Naive thymus-derived CD4-positive, alpha-beta T cell (primary cell): ENCODE measurements at regions not wholly inside any gene's neighbourhood (a gene's known extent, or its start where the extent isn't known, plus 50 kb on each side); places are given as distances from the start of the nearest gene placed in this dataset.

ENCODE experiments used
- ATAC-seq: fragments of 150-1000 bp; cut with Tn5 transposase; 2 replicates; pipeline ENCODE4 v1.10.0; 2021; ENCODE audit warnings: mild to moderate bottlenecking, moderate library complexity
- CTCF ChIA-PET: fragments of 350-600 bp; sonication (Branson Sonifier 250); formaldehyde crosslinking; loops from one replicate; lab custom pipeline; 2021; ENCODE audit warnings: antibody characterized with exemption; lab: Charles Lee
- POLR2A ChIA-PET: fragments of 350-600 bp; sonication (Branson Sonifier 250); formaldehyde crosslinking; loops from one replicate; lab custom pipeline; 2021; ENCODE audit warnings: antibody characterized with exemption, inconsistent platforms; lab: Charles Lee
- DNase-seq, 9 donors: peaks; one replicate each; pipeline versions ENCODE4 v3.0.0 to v3.0.0-alpha.2; 2020 to 2022; ENCODE audit warnings: mixed read lengths in 1 of 9
- H3K27ac ChIP-seq: one replicate; pipeline ENCODE4 v1.7.0; 2013; ENCODE audit warnings: mild to moderate bottlenecking, low read depth, low read length, moderate library complexity
- H3K27me3 ChIP-seq, 2 donors: one replicate each; pipeline ENCODE4 v1.7.0; 2013; ENCODE audit warnings: low read length in 2 of 2, mild to moderate bottlenecking in 2 of 2, moderate library complexity in 2 of 2; ENCODE audit not compliant: control insufficient read depth in 2 of 2, insufficient read depth in 2 of 2
- H3K36me3 ChIP-seq, 3 experiments: 1 replicate in 2 of 3; 2 replicates in 1 of 3; pipeline ENCODE4 v1.7.0; 2013; ENCODE audit warnings: low read length in 3 of 3, mild to moderate bottlenecking in 3 of 3, moderate library complexity in 1 of 3; ENCODE audit not compliant: insufficient read depth in 3 of 3, control insufficient read depth in 2 of 3
- H3K4me1 ChIP-seq, 2 donors: one replicate each; pipeline ENCODE4 v1.7.0; 2013; ENCODE audit warnings: low read length in 2 of 2, mild to moderate bottlenecking in 2 of 2, moderate library complexity in 1 of 2; ENCODE audit not compliant: control insufficient read depth in 2 of 2, insufficient read depth in 2 of 2
- H3K4me3 ChIP-seq: 2 replicates; pipeline ENCODE4 v1.7.0; 2013; ENCODE audit warnings: mild to moderate bottlenecking, low read length
- H3K9me3 ChIP-seq, 3 experiments: 1 replicate in 2 of 3; 2 replicates in 1 of 3; pipeline ENCODE4 v1.7.0; 2013; ENCODE audit warnings: low read length in 3 of 3; ENCODE audit not compliant: control insufficient read depth in 2 of 3
- H3K27ac Mint-ChIP-seq, 9 donors: one replicate each; pipeline ENCODE4 v1.8.0; 2020 to 2022; ENCODE audit warnings: mixed read lengths in 9 of 9, mild to moderate bottlenecking in 8 of 9, moderate library complexity in 5 of 9, inconsistent platforms in 2 of 9
- H3K27me3 Mint-ChIP-seq, 5 donors: one replicate each; pipeline ENCODE4 v1.8.0; 2021 to 2022; ENCODE audit warnings: mixed read lengths in 5 of 5, mild to moderate bottlenecking in 1 of 5
- H3K36me3 Mint-ChIP-seq, 5 donors: one replicate each; pipeline ENCODE4 v1.8.0; 2020 to 2022; ENCODE audit warnings: mixed read lengths in 5 of 5, mild to moderate bottlenecking in 3 of 5, inconsistent platforms in 1 of 5
- H3K4me1 Mint-ChIP-seq, 7 donors: one replicate each; pipeline ENCODE4 v1.8.0; 2020 to 2022; ENCODE audit warnings: mixed read lengths in 7 of 7, mild to moderate bottlenecking in 3 of 7, inconsistent platforms in 1 of 7
- H3K4me3 Mint-ChIP-seq, 10 donors: one replicate each; pipeline ENCODE4 v1.8.0; 2020 to 2022; ENCODE audit warnings: mild to moderate bottlenecking in 10 of 10, mixed read lengths in 10 of 10, moderate library complexity in 6 of 10, inconsistent platforms in 2 of 10
- H3K9me3 Mint-ChIP-seq, 11 donors: one replicate each; pipeline ENCODE4 v1.8.0; 2020 to 2022; ENCODE audit warnings: mixed read lengths in 11 of 11, mild to moderate bottlenecking in 4 of 11, inconsistent platforms in 1 of 11, moderate library complexity in 1 of 11
- intact Hi-C, 2 donors: fragments of 100-400 bp; cut with micrococcal nuclease; formaldehyde crosslinking; loops; one replicate each; pipeline ENCODE4 v1.15.1; 2023

DNA sequence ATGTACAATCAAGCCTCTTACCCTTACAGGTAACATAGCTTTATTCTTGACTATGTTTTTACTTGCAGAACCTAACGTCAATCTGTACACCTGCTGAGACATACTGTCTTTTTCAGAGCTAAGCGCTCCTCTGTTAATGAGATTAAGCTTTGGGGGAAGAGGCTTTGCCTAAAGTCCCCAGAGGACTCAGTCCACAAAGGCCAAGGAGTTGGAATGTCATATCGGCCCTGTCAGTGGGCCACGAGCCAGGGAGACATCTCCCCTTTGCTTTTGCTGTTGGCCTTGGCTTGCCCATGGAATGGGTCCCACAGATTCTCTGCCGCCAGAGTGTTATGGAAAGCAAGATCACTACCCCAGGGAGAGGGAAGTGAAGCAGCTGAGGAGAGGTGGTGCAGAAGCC, 64.1 kb upstream of the SOX4 start:
- no peaks in the 10 kb centered on the region for H3K9me3 Mint-ChIP-seq
- no peak for DNase-seq
- ATAC-seq = no peak
- Histone ChIP-seq H3K9me3 (no peaks in the 10 kb centered on the region), H3K4me3 (no peak overlapping the region), H3K4me1 (no peaks in the 10 kb centered on the region), H3K27me3 (no peaks in the 10 kb centered on the region), H3K36me3 (no peaks in the 10 kb centered on the region), H3K27ac (no peak overlapping the region)
- no peak overlapping the region for H3K4me3 Mint-ChIP-seq
- H3K36me3 Mint-ChIP-seq = no peaks in the 10 kb centered on the region
- no peak overlapping the region for H3K27ac Mint-ChIP-seq
- ChIA-PET CTCF (no interaction called here), POLR2A (no interaction called here)
- no peaks in the 10 kb centered on the region for H3K4me1 Mint-ChIP-seq
- peaks cover 0 to 15% (median 5%) of the 10 kb centered on the region in 5 donors for H3K27me3 Mint-ChIP-seq
- intact Hi-C loops = loop anchor here in 1 of 2 donors (5.0 kb wide), 1 partner anchor 58 kb away; no protein-coding TSS in a partner anchor

DNA sequence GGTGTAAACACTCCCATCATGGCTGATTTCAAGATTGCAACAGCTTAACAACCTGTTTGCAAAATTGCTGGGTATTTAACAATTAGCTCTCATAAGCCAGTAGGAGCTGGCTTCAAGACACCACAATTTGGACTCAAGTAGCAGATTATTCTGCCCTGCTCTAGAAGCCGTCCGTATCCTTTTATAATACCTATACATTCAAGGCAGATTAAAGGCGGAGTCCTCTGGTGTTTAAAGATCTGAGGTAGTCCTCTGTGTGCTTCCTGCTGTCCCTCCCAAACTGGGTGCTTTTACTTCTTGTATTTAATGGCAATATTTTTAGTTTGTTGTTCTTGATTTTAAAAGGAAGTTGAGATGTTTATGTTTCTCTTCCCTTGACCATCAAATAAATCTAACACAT, 62.2 kb upstream of the SOX4 start:
- POLR2A ChIA-PET = no interaction called here
- Histone ChIP-seq H3K9me3 (no peaks in the 10 kb centered on the region), H3K27ac (no peak overlapping the region), H3K4me3 (no peak overlapping the region), H3K4me1 (no peaks in the 10 kb centered on the region), H3K36me3 (no peaks in the 10 kb centered on the region), H3K27me3 (no peaks in the 10 kb centered on the region)
- Mint-ChIP-seq H3K4me1 (no peaks in the 10 kb centered on the region), H3K27me3 (peaks cover 0 to 15% (median 5%) of the 10 kb centered on the region in 5 donors), H3K4me3 (no peak overlapping the region), H3K27ac (no peak overlapping the region), H3K9me3 (peaks cover 0 to 5% (median 0%) of the 10 kb centered on the region in 11 donors), H3K36me3 (no peaks in the 10 kb centered on the region)
- ATAC-seq (no peak), DNase-seq (no peak)
- CTCF ChIA-PET = no interaction called here
- intact Hi-C loops = no loop called here

DNA sequence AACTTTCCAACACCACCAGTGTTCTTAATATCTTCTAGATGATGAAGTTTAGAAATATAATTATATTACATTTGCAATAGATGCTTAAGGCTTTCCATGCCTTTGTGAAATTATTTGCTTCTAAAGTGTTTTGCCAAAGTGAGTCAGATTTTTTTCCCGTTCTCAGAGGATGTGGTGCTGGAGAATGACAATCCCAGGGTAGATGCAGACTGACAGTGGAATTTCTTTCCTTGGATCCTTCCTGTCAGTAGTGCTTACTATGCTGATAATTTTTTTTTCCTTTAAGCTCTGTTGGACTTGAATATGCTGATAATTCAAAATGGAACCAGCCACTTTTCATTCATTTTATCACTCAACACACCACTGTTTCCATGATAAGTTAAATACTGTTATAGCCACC, 59.9 kb upstream of the SOX4 start:
- Histone ChIP-seq H3K36me3 (no peaks in the 10 kb centered on the region), H3K9me3 (no peaks in the 10 kb centered on the region), H3K4me3 (no peak overlapping the region), H3K27me3 (no peaks in the 10 kb centered on the region), H3K4me1 (no peaks in the 10 kb centered on the region), H3K27ac (no peak overlapping the region)
- POLR2A ChIA-PET = no interaction called here
- ATAC-seq (no peak), DNase-seq (no peak)
- no peaks in the 10 kb centered on the region for H3K36me3 Mint-ChIP-seq
- peaks cover 0 to 5% (median 0%) of the 10 kb centered on the region in 11 donors for H3K9me3 Mint-ChIP-seq
- H3K27me3 Mint-ChIP-seq = peaks cover 0 to 21% (median 5%) of the 10 kb centered on the region in 5 donors
- intact Hi-C loops = no loop called here
- H3K4me3 Mint-ChIP-seq = no peak overlapping the region
- no peaks in the 10 kb centered on the region for H3K4me1 Mint-ChIP-seq
- CTCF ChIA-PET = no interaction called here
- no peak overlapping the region for H3K27ac Mint-ChIP-seq

DNA sequence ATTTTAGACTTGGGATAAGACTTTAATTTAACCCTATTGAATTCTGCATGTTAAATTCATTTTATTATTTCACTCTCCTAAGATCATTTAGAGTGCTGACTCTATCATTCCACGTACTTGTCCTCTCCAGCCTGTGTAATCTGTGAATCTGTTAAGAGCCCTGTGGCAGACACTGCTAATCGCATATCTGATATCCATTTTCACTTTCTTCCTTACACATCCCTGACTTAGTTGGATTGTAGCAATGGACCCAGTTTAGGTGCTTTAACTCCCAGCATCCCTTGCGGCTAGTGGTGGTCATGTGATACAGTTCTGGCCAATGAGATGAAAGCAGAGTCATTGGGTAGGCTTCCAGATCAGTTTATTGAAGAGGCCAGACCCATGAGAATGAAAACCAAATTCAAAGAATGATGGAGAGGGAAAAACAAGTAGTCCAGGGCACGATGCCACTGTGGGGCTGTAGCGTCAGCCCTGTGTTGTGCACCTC, 57.2 kb upstream of the SOX4 start:
- Histone ChIP-seq H3K36me3 (no peaks in the 10 kb centered on the region), H3K27ac (no peak overlapping the region), H3K4me1 (no peaks in the 10 kb centered on the region), H3K27me3 (no peaks in the 10 kb centered on the region), H3K4me3 (no peak overlapping the region), H3K9me3 (no peaks in the 10 kb centered on the region)
- no peak overlapping the region for H3K4me3 Mint-ChIP-seq
- ChIA-PET CTCF (no interaction called here), POLR2A (no interaction called here)
- intact Hi-C loops = no loop called here
- H3K36me3 Mint-ChIP-seq = no peaks in the 10 kb centered on the region
- ATAC-seq = no peak
- no peak for DNase-seq
- H3K4me1 Mint-ChIP-seq = no peaks in the 10 kb centered on the region
- H3K27me3 Mint-ChIP-seq = peaks cover 0 to 26% (median 5%) of the 10 kb centered on the region in 5 donors
- H3K27ac Mint-ChIP-seq = no peak overlapping the region
- peaks cover 0 to 5% (median 0%) of the 10 kb centered on the region in 11 donors for H3K9me3 Mint-ChIP-seq

DNA sequence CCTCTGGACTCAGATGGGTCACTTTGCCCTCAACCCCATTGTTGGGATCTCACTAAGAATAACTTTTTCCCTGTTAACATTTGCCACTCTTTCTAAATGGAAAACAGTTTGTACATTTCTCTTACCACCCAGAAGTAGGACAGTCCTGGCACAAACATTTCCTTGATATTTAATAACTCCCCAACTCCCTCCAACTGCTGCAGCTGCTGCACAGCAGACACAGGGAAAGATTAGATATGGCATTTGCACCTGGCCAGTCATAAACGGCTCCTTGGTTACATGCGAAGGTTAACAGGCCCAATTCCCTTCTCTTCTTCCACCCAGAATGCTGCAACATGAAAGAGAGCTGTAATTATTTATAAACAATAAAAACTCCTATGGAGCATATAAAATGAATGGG, 55.9 kb upstream of the SOX4 start:
- H3K4me3 Mint-ChIP-seq = no peak overlapping the region
- ChIA-PET CTCF (no interaction called here), POLR2A (no interaction called here)
- H3K4me1 Mint-ChIP-seq = no peaks in the 10 kb centered on the region
- H3K27ac Mint-ChIP-seq = no peak overlapping the region
- H3K27me3 ChIP-seq = no peaks in the 10 kb centered on the region
- H3K27ac ChIP-seq = no peak overlapping the region
- intact Hi-C loops = no loop called here
- ATAC-seq (no peak), DNase-seq (no peak)
- peaks cover 0 to 26% (median 5%) of the 10 kb centered on the region in 5 donors for H3K27me3 Mint-ChIP-seq
- H3K4me3 ChIP-seq = no peak overlapping the region
- H3K9me3 Mint-ChIP-seq = peaks cover 0 to 5% (median 0%) of the 10 kb centered on the region in 11 donors
- no peaks in the 10 kb centered on the region for H3K4me1 ChIP-seq
- H3K36me3 ChIP-seq = no peaks in the 10 kb centered on the region
- H3K36me3 Mint-ChIP-seq = no peaks in the 10 kb centered on the region
- no peaks in the 10 kb centered on the region for H3K9me3 ChIP-seq

DNA sequence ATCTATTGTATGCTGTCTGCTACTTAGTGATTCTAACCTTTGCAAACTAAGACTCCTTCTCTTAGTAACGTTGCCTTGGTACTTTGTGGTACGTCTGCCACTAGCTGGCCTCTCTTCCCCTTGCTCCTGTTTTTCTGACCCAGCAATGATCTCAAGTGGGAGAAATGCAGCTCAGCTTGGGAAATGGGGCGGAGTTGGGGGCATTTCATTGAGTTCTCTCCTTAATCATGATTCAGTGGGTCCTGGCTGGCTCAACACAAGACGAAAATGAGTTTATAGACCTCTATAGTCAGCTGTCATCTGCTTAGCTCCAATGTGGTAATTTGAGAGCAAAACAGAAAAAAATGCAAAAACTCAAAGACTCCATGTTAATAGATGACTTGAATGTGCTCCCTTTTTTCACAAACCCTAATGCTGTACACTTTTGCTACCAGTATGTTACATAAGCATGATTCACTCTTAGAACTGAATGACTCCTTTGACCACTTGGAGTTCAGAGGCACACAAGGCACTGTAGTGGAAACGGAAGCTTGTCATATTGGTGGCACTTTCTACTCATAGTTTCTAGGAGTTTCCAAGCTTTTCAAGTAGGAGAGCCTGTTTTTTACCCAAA, 55.3 kb upstream of the SOX4 start:
- no peaks in the 10 kb centered on the region for H3K4me1 Mint-ChIP-seq
- CTCF ChIA-PET = no interaction called here

DNA sequence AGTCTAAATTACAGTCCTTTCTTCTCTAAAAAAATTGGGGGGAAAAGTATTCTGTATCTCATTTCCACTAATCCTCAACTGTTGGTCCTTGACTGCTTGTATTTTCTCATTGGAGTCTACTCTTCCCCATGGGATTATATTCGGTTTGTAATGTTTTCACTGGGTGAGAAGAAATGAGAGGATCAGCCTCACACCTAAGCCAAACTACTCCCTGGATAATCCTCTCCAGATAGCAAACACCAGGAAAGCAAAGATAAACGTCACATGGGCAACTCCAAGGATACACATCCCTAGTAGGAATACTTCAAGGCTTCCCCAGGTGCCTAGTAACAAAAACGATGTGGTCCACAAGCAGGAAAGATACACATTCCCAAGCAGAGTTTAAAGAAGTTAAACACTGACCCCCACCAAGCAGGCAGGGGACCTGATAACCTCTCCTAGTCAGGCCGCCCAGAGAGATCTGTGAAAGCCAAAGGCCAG, 53.9 kb upstream of the SOX4 start:
- H3K36me3 ChIP-seq = no peaks in the 10 kb centered on the region
- H3K27ac Mint-ChIP-seq = no peak overlapping the region
- ATAC-seq (no peak), DNase-seq (no peak)
- H3K27me3 Mint-ChIP-seq = peaks cover 0 to 25% (median 4%) of the 10 kb centered on the region in 5 donors
- no peaks in the 10 kb centered on the region for H3K9me3 ChIP-seq
- H3K4me1 Mint-ChIP-seq = no peaks in the 10 kb centered on the region
- intact Hi-C loops = no loop called here
- POLR2A ChIA-PET = no interaction called here
- H3K36me3 Mint-ChIP-seq = peaks cover 0 to 3% (median 0%) of the 10 kb centered on the region in 5 donors
- CTCF ChIA-PET = no interaction called here
- H3K4me3 ChIP-seq = no peak overlapping the region
- H3K9me3 Mint-ChIP-seq = peaks cover 0 to 12% (median 3%) of the 10 kb centered on the region in 11 donors
- H3K27me3 ChIP-seq = no peaks in the 10 kb centered on the region
- H3K27ac ChIP-seq = no peak overlapping the region
- no peaks in the 10 kb centered on the region for H3K4me1 ChIP-seq
- H3K4me3 Mint-ChIP-seq = no peak overlapping the region

More for the DNA sequence above, 55.3 kb upstream of the SOX4 start:
- DNase-seq = no peak
- intact Hi-C loops = no loop called here
- no peak overlapping the region for H3K4me3 ChIP-seq
- Mint-ChIP-seq H3K4me3 (no peak overlapping the region), H3K27ac (no peak overlapping the region), H3K9me3 (peaks cover 0 to 7% (median 0%) of the 10 kb centered on the region in 11 donors), H3K36me3 (no peaks in the 10 kb centered on the region), H3K27me3 (peaks cover 0 to 23% (median 5%) of the 10 kb centered on the region in 5 donors)
- H3K9me3 ChIP-seq = no peaks in the 10 kb centered on the region
- ATAC-seq = no peak
- POLR2A ChIA-PET = interaction anchor here (0.7 kb wide), 1 partner anchor 753 kb away, joined by 3 read pairs; no protein-coding TSS in a partner anchor
- H3K27ac ChIP-seq = no peak overlapping the region
- no peaks in the 10 kb centered on the region for H3K27me3 ChIP-seq
- H3K36me3 ChIP-seq = no peaks in the 10 kb centered on the region
- no peaks in the 10 kb centered on the region for H3K4me1 ChIP-seq
